CD4-positive, alpha-beta T cell treated with Interferon gamma for 1 hour (primary cell): ENCODE measurements at regions not wholly inside any gene's neighbourhood (a gene's known extent, or its start where the extent isn't known, plus 50 kb on each side); places are given as distances from the start of the nearest gene placed in this dataset.
"Not testable (repeated sequence)": the region's sequence is repeated elsewhere in the genome, so short reads cannot be mapped to it uniquely, and the experiment has no call there.

ENCODE experiments used
- DNase-seq: peaks from one replicate; pipeline ENCODE4 v3.0.0-alpha.2; 2020

DNA sequence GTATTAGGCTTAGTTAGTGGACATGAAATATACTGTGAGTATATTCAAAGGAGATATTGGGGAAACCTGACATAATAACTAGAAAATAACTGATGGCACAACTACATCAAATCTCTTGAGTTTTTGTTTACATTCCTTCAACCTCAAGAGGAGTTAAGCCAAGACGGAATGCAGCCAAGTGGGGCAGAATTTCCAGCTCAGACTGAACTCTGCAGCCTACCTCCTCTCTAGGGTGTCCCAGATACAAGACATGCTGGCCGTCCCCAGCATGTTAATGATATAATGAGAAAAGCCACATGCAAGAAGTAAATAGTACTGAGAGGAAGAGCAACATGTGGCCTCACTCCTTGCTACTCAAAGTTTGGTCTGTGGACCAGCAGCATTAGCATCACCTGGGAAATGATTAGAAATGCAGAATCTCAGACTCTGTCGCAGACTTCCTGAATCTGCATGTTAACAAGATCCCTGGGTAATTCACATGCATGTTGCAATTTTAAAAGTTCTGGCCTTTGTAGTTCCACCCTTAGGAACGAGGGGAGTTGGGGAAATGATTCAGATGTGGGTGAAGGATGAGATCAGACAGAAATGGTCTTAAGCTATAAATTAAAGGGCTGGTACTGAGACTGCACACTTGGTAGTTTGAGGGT, 118.4 kb upstream of the CACUL1 start:
- no peak for DNase-seq

GRCh38 chr10:118873738-118874105, 119.0 kb upstream of the CACUL1 start:
- no peak for DNase-seq

GRCh38 chr10:118874171-118874570, 119.4 kb upstream of the CACUL1 start:
- DNase-seq: no peak

GRCh38 chr10:118875087-118875486, 120.3 kb upstream of the CACUL1 start:
- no peak for DNase-seq

- DNase-seq: no peak
These were observed 128.0 kb upstream of the CACUL1 start for GRCh38 chr10:118882741-118883140.

GRCh38 chr10:118892255-118892654, 137.3 kb upstream of the NANOS1 start:
- no peak for DNase-seq

GRCh38 chr10:118894891-118895290, 134.6 kb upstream of the NANOS1 start:
- not testable (repeated sequence) for DNase-seq

GRCh38 chr10:118900617-118901016, 128.9 kb upstream of the NANOS1 start:
- no peak for DNase-seq

GRCh38 chr10:118901380-118901779, 128.1 kb upstream of the NANOS1 start:
- DNase-seq: no peak

DNA sequence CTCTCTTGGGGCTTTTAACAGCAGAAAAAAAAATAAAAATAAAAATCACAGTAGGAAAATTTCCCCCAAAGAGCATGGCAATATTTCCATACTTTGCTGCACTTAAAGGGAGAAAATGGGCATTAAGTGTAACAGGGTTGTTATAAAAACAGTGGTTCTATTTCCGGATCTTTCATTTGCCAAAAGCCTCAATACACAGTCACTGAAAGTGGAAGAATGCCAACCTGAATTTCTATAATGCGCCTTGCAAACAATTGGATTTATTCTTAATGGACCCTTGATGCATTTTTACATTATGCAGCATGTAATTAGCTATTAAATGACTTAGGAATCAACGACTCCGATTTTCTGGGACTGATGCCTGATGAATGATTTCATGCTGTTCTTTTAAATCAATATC, 127.6 kb upstream of the NANOS1 start:
- DNase-seq: no peak

DNA sequence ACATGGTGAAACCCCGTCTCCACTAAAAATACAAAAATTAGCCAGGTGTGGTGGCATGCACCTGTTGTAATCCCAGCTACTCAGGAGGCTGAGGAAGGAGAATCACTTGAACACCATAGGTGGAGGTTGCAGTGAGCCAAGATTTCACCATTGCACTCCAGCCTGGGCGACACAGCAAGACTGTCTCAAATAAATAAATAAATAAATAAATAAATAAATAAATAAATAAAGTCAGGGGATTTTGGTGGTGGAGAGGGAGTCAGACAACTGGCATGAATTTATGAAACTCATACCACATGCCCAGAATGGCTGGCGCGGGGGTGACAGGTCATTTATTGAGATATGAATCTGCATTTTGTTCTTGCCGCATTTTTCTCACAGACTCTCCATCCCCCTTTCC, 126.9 kb upstream of the NANOS1 start:
- not testable (repeated sequence) for DNase-seq

- DNase-seq: no peak
These were observed 126.3 kb upstream of the NANOS1 start for GRCh38 chr10:118903251-118903650.

DNA sequence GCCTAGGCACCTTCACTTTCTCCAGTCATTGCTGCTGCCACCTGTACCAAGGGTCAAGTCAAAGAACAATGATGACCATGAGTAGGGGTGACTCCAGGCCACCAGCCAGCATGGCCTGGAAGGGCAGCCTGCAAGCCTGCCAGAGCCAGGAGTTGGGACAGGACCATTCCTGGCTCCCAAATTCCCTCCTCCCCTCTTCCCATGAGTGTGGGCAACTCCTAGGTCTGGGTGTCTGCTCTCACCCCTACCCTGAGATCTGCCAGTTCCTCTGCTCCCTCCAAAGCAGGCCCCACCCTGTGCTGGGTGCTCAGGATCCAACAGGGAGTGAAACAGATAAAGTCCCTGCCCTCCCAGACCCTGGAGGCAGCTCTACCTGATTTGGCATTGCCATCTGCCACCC, 125.8 kb upstream of the NANOS1 start:
- DNase-seq: no peak

DNA sequence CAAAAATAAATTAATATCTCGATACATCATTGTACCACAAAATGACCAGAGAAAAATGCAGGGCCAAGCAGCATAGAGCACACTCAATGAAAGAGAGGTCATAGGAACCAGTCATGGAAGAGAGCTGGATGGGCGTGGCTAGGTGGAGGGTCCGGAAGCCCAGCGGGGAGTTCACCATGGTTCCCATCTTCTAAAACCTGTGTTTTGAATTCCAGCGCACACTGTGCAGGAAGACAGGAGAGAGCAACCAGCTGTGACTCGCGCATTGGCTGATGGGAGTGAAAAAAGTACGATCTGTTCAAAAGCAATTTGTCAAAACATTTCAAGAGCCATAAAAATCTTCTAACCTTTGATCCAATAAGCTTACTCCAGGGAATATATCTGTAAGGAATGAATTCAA, 125.2 kb upstream of the NANOS1 start:
- DNase-seq: no peak

DNA sequence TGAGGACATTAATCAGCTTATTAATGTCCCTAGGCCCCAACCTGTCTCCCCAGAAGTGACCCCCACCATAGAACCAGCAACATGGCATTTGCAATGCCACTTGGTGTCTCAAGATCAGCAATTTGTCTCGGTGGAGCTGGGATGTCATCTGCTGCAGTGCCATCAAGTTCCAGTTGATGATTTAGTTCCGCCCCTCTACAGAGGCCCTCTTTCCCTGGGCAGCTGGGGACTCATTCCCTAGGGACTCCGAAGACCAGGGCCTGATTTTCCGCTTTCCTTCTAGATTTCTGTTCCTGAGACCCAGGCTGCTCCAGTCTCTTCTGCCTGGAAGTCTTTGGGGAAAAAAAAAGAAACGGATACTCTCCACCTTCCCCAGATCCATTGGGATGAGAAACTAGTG, 122.5 kb upstream of the NANOS1 start:
- DNase-seq: no peak

GRCh38 chr10:118908557-118909256, 120.8 kb upstream of the NANOS1 start:
- DNase-seq: no peak

DNA sequence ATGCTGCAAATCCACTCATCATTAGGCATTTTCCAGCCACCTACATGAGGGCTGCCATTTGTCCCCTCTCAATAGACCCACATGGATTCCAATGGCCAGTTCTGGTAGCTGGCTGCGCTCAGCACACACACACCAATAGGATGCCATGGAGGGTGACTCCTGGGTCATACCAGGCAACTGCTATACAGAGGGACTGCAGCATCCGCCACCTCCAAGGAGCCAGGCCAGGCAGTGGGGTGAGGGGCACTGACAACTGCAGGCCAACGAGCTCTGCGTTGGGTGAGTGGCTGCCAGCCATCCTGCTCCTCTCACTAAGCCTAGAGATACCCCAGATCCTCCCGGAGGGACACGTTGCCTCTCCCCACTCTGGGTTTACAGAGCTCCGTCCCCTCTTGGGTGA, 118.8 kb upstream of the NANOS1 start:
- no peak for DNase-seq

DNA sequence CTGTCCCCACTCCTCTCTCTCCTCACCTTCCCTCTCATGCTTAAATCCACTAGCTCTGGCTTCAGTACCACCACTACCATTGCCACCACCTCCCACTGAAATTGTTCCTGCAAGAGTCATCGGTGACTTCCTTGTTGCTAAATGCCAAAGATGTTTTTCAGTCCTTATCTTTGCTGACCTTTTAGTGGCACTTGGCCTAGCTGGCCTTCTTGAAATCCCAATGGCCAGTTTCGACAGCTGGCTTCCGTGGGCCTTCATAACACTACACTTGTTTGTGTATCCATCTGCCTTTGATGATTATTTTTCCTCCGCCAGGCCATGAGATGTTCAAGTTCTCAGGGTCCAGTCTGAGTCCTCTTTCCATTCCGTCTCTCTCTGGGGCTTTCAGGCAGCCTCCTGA, 118.2 kb upstream of the NANOS1 start:
- DNase-seq: no peak

DNA sequence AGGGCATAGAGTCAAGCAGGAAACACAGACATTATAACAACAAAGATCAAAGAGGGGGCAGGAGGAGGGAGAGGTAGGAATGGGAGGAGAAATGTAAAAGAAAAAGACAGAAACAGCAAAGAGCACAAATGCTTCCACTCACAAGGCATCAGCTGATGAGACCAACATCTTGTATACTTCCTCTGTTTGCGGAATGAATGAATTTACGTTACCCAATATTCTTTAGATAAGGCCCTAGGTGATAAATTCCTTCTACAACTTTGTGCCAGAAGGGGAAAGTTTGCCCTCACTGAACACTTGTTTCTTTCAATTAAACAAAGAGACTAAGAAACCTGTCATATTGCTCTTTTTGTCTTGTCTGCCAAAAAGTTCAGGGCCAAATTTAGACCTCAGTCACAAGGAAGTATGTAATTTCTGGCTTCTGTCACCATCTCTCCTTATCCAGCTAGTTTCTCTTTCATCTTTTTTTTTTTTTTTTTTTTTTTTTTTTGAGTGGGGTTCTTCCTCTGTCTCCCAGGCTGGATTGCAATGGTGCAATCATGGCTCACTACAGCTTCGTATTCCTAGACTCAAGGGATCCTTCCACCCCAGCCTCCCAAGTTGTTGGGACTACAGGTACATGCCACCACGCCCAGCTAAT, 116.4 kb upstream of the NANOS1 start:
- DNase-seq: no peak

DNA sequence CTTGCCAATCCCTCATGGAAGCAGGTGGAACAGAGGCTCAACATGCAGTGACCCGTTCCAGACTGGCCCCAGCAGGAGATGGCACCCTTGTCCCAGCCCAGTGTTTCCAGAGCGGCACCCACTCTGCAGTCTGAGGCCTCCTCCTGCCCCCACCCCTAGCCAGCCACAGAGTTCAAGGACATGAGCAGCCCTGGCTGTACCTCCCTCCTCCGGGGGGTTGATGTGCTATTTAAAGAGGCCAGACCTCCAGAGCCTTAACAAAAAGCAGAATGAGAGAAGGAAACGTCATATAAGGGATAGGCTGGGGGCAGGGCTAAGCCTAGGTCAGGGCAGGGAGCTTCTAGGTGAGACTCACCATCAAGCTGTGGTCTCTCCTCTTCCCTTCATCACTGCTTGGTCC, 115.7 kb upstream of the NANOS1 start:
- DNase-seq: no peak

GRCh38 chr10:118914629-118915028, 114.9 kb upstream of the NANOS1 start:
- no peak for DNase-seq

GRCh38 chr10:118915161-118915560, 114.4 kb upstream of the NANOS1 start:
- no peak for DNase-seq

GRCh38 chr10:118916777-118917176, 112.7 kb upstream of the NANOS1 start:
- DNase-seq: no peak

- DNase-seq: no peak
These were observed 111.8 kb upstream of the NANOS1 start for GRCh38 chr10:118917701-118918100.

DNA sequence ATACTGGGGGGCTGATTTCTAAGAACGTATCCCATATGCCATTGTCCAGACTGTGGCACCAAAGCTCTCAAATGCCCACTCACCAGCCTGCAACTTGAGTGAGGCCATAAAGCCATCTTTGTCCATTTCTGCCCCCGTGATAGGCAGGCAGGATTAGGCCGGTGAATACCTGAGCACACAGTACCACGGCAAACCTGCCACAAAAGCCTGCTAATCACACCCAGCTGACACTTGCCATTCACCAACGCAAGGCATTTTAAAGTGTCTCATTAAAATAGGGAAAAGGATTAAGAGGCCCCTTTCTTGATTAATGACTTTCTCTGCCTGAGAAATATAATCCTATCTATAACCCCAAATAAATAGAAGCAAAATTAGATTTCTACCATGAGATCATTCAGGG, 111.4 kb upstream of the NANOS1 start:
- DNase-seq: no peak
